Activated B cell treated with CpG ODN at 0.5 μM for 24 hours (primary cell): ENCODE measurements at regions not wholly inside any gene's neighbourhood (a gene's known extent, or its start where the extent isn't known, plus 50 kb on each side); places are given as distances from the start of the nearest gene placed in this dataset.

Experiments
- ATAC-seq: fragments of 200-7000 bp; cut with Tn5 transposase; one replicate; pipeline ENCODE4 v1.10.0; 2021; ENCODE audit warnings: low read depth, mild to moderate bottlenecking, moderate library complexity
- CTCF ChIA-PET: fragments of 350-600 bp; sonication (Branson Sonifier 250); formaldehyde crosslinking; loops from one replicate; lab custom pipeline; 2021; ENCODE audit warnings: antibody characterized with exemption; lab: Charles Lee
- POLR2A ChIA-PET: fragments of 350-600 bp; sonication (Branson Sonifier 250); formaldehyde crosslinking; loops from one replicate; lab custom pipeline; 2021; ENCODE audit warnings: antibody characterized with exemption; lab: Charles Lee
- DNase-seq: peaks from one replicate; pipeline ENCODE4 v3.0.0; 2022
- H3K27ac Mint-ChIP-seq: one replicate; pipeline ENCODE4 v1.8.0; 2020; ENCODE audit warnings: mixed read lengths
- H3K27me3 Mint-ChIP-seq: one replicate; pipeline ENCODE4 v1.8.0; 2021; ENCODE audit warnings: mixed read lengths
- H3K36me3 Mint-ChIP-seq: one replicate; pipeline ENCODE4 v1.8.0; 2021; ENCODE audit warnings: low read depth, mixed read lengths
- H3K4me1 Mint-ChIP-seq: one replicate; pipeline ENCODE4 v1.8.0; 2021; ENCODE audit warnings: mixed read lengths
- H3K4me3 Mint-ChIP-seq: one replicate; pipeline ENCODE4 v1.8.0; 2020; ENCODE audit warnings: mild to moderate bottlenecking, mixed read lengths
- H3K9me3 Mint-ChIP-seq: one replicate; pipeline ENCODE4 v1.8.0; 2020; ENCODE audit warnings: mixed read lengths
- intact Hi-C: fragments of 100-400 bp; cut with micrococcal nuclease; formaldehyde crosslinking; loops from one replicate; pipeline ENCODE4 v1.15.1; 2024
- TF ChIP-seq, protein P1 (sequence below): fragments of 200-600 bp; IDR thresholded peaks from one replicate; pipeline ENCODE4 v1.8.0; 2022; ENCODE audit warnings: antibody characterized with exemption, mild to moderate bottlenecking

DNA sequence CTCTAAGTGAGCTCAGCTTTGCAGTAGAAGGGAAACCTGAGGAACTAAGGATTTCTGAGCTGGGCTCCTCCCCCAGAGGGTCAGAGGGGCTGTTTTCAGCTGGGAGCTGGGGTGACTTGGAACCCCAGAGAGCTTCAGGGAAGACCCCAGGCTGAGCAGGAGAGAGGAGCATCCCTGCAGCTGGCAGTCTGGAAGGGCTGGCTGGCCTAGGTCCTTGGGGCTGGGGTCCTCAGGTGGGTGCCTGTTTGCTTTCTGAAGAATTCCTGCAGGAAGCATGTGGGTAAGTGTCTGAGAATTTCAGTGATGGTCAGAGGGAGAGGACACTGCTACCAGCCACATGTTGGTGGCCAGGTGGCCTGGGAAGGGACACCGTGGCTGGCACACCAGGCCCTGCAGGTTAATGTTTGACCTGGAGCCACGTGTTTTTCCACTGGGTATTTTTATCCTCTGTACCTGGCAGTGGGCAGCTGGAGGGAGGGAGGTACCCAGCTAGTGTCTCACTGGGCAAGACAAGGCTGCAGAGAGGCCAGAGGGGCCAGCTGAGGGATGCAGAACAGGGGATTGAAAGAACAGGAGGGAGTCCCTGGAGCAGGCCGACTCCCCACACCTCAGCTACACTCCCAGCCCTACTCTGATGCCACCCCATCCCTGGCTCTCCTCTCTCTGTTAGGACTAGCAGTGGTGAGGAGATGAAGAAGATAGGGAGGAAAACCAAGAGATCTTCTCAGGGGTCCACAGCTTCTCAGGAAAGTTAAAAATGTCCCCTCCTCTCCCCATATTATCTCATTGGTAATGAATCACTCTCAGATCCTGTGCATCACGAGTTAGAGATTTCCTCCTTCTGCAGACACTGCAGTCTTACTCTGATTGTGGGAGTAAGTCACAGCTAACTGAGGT, 143.6 kb downstream of the VEGFA start:
- DNase-seq (no peak), ATAC-seq (no peak)
- H3K4me3 Mint-ChIP-seq = no peak overlapping the region
- intact Hi-C loops = no loop called here
- CTCF ChIA-PET = no interaction called here
- H3K36me3 Mint-ChIP-seq = no peaks in the 10 kb centered on the region
- H3K9me3 Mint-ChIP-seq = no peaks in the 10 kb centered on the region
- POLR2A ChIA-PET = interaction anchor here (0.5 kb wide), 1 partner anchor 115 kb away, joined by 7 read pairs; no protein-coding TSS in a partner anchor
- peaks cover 11% of the 10 kb centered on the region for H3K27me3 Mint-ChIP-seq
- H3K4me1 Mint-ChIP-seq = no peaks in the 10 kb centered on the region
- TF ChIP-seq, protein P1, sequence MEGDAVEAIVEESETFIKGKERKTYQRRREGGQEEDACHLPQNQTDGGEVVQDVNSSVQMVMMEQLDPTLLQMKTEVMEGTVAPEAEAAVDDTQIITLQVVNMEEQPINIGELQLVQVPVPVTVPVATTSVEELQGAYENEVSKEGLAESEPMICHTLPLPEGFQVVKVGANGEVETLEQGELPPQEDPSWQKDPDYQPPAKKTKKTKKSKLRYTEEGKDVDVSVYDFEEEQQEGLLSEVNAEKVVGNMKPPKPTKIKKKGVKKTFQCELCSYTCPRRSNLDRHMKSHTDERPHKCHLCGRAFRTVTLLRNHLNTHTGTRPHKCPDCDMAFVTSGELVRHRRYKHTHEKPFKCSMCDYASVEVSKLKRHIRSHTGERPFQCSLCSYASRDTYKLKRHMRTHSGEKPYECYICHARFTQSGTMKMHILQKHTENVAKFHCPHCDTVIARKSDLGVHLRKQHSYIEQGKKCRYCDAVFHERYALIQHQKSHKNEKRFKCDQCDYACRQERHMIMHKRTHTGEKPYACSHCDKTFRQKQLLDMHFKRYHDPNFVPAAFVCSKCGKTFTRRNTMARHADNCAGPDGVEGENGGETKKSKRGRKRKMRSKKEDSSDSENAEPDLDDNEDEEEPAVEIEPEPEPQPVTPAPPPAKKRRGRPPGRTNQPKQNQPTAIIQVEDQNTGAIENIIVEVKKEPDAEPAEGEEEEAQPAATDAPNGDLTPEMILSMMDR = no peak
- no peak overlapping the region for H3K27ac Mint-ChIP-seq

DNA sequence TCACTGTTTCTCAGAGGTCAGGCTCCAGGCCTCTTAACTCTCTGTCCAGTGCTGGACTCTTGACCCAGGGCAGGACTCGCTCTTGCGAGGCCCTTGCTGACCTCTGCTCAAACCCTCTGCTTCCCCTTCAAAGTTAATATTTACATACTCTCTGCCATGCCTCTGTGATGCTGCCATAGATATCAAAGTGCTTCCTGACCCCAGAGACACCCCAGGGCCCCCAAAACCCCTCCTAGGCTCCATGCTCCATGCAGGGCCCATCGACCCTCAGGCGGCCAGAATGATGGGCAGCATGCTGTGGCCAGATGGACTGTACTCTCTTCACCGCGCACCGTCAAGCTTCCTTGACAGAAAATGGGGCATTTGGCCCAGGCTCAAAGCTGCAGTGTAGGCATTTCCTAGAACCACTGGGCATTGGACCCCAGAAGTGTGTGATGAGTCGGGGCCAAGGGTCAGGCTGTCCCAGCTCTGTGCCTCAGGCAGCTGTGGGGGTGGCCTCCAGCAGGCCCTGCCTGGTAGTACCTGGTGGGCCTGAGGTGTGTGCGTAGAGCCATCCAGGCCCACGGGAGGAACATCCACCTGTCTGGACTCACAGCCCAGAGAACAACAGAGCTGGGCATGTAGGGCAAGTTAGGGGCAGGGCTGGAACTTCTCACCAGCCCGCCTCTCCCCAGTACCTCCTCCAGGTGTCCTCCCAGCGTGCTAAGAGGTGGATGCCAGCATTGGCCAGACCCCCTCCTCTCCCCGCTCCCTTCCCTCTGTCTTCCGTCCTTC, 142.8 kb downstream of the VEGFA start:
- TF ChIP-seq, protein P1 = no peak
- POLR2A ChIA-PET = no interaction called here
- intact Hi-C loops = no loop called here
- CTCF ChIA-PET = no interaction called here
- DNase-seq (no peak), ATAC-seq (no peak)
- no peaks in the 10 kb centered on the region for H3K36me3 Mint-ChIP-seq
- H3K27ac Mint-ChIP-seq = no peak overlapping the region
- peaks cover 11% of the 10 kb centered on the region for H3K27me3 Mint-ChIP-seq
- no peak overlapping the region for H3K4me3 Mint-ChIP-seq
- H3K9me3 Mint-ChIP-seq = no peaks in the 10 kb centered on the region
- no peaks in the 10 kb centered on the region for H3K4me1 Mint-ChIP-seq

GRCh38 chr6:43912116-43912577, 142.1 kb downstream of the VEGFA start:
- CTCF ChIA-PET = no interaction called here
- no peak for DNase-seq
- POLR2A ChIA-PET = no interaction called here
- TF ChIP-seq, protein P1 = no peak
- Mint-ChIP-seq H3K36me3 (no peaks in the 10 kb centered on the region), H3K27ac (no peak overlapping the region), H3K27me3 (peaks cover 8% of the 10 kb centered on the region), H3K4me1 (no peaks in the 10 kb centered on the region), H3K9me3 (no peaks in the 10 kb centered on the region), H3K4me3 (no peak overlapping the region)
- ATAC-seq = no peak
- intact Hi-C loops = no loop called here

DNA sequence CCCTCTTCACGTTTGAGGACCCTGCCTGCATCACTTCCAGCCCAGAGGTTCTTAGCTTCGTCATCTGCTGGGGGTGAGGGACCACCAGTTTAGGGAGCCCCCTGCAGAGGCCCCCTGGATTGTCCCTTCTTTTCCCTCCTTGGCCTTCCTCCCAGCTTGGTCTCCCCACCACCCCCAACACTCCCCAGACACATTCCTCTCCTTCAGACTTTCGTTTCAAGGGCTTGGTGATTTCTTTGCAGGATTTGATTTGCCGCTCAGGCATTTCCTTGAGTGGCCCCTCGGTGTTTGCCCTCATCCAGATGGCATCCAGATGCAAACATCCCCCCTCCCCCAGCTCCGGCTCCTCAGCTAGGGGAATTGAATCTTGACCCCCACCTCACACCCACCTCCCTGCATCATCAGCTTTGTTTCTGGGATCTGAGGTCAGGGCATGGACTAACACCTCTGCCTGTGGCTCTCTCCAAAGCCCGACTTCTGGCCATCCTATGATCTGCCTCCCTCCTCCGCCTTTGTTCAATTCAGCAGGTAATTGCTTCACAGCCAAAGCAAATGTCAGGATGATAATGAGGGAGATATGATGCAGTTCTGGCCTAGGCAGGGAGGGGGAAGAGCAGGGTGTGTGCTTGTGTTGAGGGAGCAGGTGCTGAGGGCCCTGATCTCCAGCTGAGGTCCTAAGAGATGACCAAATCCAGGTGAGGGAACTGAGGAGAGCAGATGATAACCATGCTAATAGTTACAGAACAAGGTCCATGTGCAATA, 141.5 kb downstream of the VEGFA start:
- TF ChIP-seq, protein P1 = no peak
- no peak for ATAC-seq
- DNase-seq = no peak
- Mint-ChIP-seq H3K36me3 (no peaks in the 10 kb centered on the region), H3K27ac (no peak overlapping the region), H3K9me3 (no peaks in the 10 kb centered on the region), H3K4me1 (no peaks in the 10 kb centered on the region), H3K27me3 (peaks cover 8% of the 10 kb centered on the region), H3K4me3 (no peak overlapping the region)
- ChIA-PET POLR2A (no interaction called here), CTCF (no interaction called here)
- intact Hi-C loops = no loop called here
